ENCODE measurements at regions not wholly inside any gene's neighbourhood (a gene's known extent, or its start where the extent isn't known, plus 50 kb on each side); places are given as distances from the start of the nearest gene placed in this dataset.
"Not testable (repeated sequence)": the region's sequence is repeated elsewhere in the genome, so short reads cannot be mapped to it uniquely, and the experiment has no call there.

GRCh38 chr2:147594038-147594437 is 250.8 kb upstream of the ACVR2A start:
- no peak for TF ChIP-seq CTCF (IDR thresholded peaks at IDR 0.05)
- H3K9me3 Mint-ChIP-seq (ENCODE audit: unreplicated experiment) = no peaks in the 10 kb centered on the region
- no peak overlapping the region for H3K27ac Mint-ChIP-seq (ENCODE audit: unreplicated experiment)
- H3K4me3 Mint-ChIP-seq (ENCODE audit: unreplicated experiment) = no peak overlapping the region
- no peaks in the 10 kb centered on the region for H3K4me1 Mint-ChIP-seq (ENCODE audit: unreplicated experiment)
- H3K27me3 Mint-ChIP-seq (ENCODE audit: unreplicated experiment) = no peaks in the 10 kb centered on the region
- H3K36me3 Mint-ChIP-seq (ENCODE audit: unreplicated experiment) = no peaks in the 10 kb centered on the region
- no peak for DNase-seq (ENCODE audit: extremely low spot score, unreplicated experiment)

GRCh38 chr2:147592784-147593183 is 252.0 kb upstream of the ACVR2A start:
- H3K9me3 Mint-ChIP-seq (ENCODE audit: unreplicated experiment); DNase-seq (ENCODE audit: extremely low spot score, unreplicated experiment); H3K27ac Mint-ChIP-seq (ENCODE audit: unreplicated experiment); H3K4me3 Mint-ChIP-seq (ENCODE audit: unreplicated experiment); H3K4me1 Mint-ChIP-seq (ENCODE audit: unreplicated experiment); H3K27me3 Mint-ChIP-seq (ENCODE audit: unreplicated experiment); H3K36me3 Mint-ChIP-seq (ENCODE audit: unreplicated experiment): not testable (repeated sequence)

- peaks cover 8% of the 10 kb centered on the region for H3K27me3 Mint-ChIP-seq (ENCODE audit: unreplicated experiment)
These were observed 255.7 kb upstream of the ACVR2A start for GRCh38 chr2:147589127-147589526.

GRCh38 chr2:147588191-147588590 is 256.6 kb upstream of the ACVR2A start:
- peaks cover 4% of the 10 kb centered on the region for H3K9me3 Mint-ChIP-seq (ENCODE audit: unreplicated experiment)
- H3K4me3 Mint-ChIP-seq (ENCODE audit: unreplicated experiment) = no peak overlapping the region
- DNase-seq (ENCODE audit: extremely low spot score, unreplicated experiment) = no peak
- no peaks in the 10 kb centered on the region for H3K36me3 Mint-ChIP-seq (ENCODE audit: unreplicated experiment)
- H3K27me3 Mint-ChIP-seq (ENCODE audit: unreplicated experiment) = peaks cover 16% of the 10 kb centered on the region
- no peak overlapping the region for H3K27ac Mint-ChIP-seq (ENCODE audit: unreplicated experiment)
- no peaks in the 10 kb centered on the region for H3K4me1 Mint-ChIP-seq (ENCODE audit: unreplicated experiment)
- no peak for TF ChIP-seq CTCF (IDR thresholded peaks at IDR 0.05)

More at GRCh38 chr2:147589127-147589526, 255.7 kb upstream of the ACVR2A start:
- TF ChIP-seq CTCF (IDR thresholded peaks at IDR 0.05) = no peak
- Mint-ChIP-seq H3K4me3 (ENCODE audit: unreplicated experiment) (no peak overlapping the region), H3K4me1 (ENCODE audit: unreplicated experiment) (no peaks in the 10 kb centered on the region), H3K27ac (ENCODE audit: unreplicated experiment) (no peak overlapping the region), H3K9me3 (ENCODE audit: unreplicated experiment) (peaks cover 3% of the 10 kb centered on the region), H3K36me3 (ENCODE audit: unreplicated experiment) (no peaks in the 10 kb centered on the region)
- no peak for DNase-seq (ENCODE audit: extremely low spot score, unreplicated experiment)

- no peaks in the 10 kb centered on the region for H3K4me1 Mint-ChIP-seq (ENCODE audit: unreplicated experiment)
- no peaks in the 10 kb centered on the region for H3K36me3 Mint-ChIP-seq (ENCODE audit: unreplicated experiment)
- H3K4me3 Mint-ChIP-seq (ENCODE audit: unreplicated experiment) = no peak overlapping the region
- no peak for TF ChIP-seq CTCF (IDR thresholded peaks at IDR 0.05)
- no peaks in the 10 kb centered on the region for H3K9me3 Mint-ChIP-seq (ENCODE audit: unreplicated experiment)
- no peak for DNase-seq (ENCODE audit: extremely low spot score, unreplicated experiment)
- H3K27ac Mint-ChIP-seq (ENCODE audit: unreplicated experiment) = no peak overlapping the region
- H3K27me3 Mint-ChIP-seq (ENCODE audit: unreplicated experiment) = peaks cover 6% of the 10 kb centered on the region
These were observed 266.3 kb upstream of the ACVR2A start for GRCh38 chr2:147578529-147578928.

- no peak overlapping the region for H3K4me3 Mint-ChIP-seq (ENCODE audit: unreplicated experiment)
- TF ChIP-seq CTCF (IDR thresholded peaks at IDR 0.05) = no peak
- peaks cover 4% of the 10 kb centered on the region for H3K27me3 Mint-ChIP-seq (ENCODE audit: unreplicated experiment)
- H3K9me3 Mint-ChIP-seq (ENCODE audit: unreplicated experiment) = no peaks in the 10 kb centered on the region
- no peaks in the 10 kb centered on the region for H3K4me1 Mint-ChIP-seq (ENCODE audit: unreplicated experiment)
- no peaks in the 10 kb centered on the region for H3K36me3 Mint-ChIP-seq (ENCODE audit: unreplicated experiment)
- H3K27ac Mint-ChIP-seq (ENCODE audit: unreplicated experiment) = no peak overlapping the region
- no peak for DNase-seq (ENCODE audit: extremely low spot score, unreplicated experiment)
These were observed 266.8 kb upstream of the ACVR2A start for GRCh38 chr2:147577998-147578380.

Measured in osteocyte (in vitro differentiated cells).